Activated CD8-positive, alpha-beta T cell treated with anti-CD3 and anti-CD28 coated beads, Interleukin-2, amount 10 ng/mL, durations not matched to agents 7 days and 5 days (primary cell): ENCODE measurements at regions not wholly inside any gene's neighbourhood (a gene's known extent, or its start where the extent isn't known, plus 50 kb on each side); places are given as distances from the start of the nearest gene placed in this dataset.

ENCODE experiments used
- ATAC-seq: fragments of 150-1000 bp; cut with Tn5 transposase; one replicate; pipeline ENCODE4 v1.10.0; 2021; ENCODE audit warnings: moderate library complexity
- CTCF ChIA-PET: fragments of 350-600 bp; sonication (Branson Sonifier 250); formaldehyde crosslinking; loops from one replicate; lab custom pipeline; 2021; ENCODE audit warnings: antibody characterized with exemption; lab: Charles Lee
- POLR2A ChIA-PET: fragments of 350-600 bp; sonication (Branson Sonifier 250); formaldehyde crosslinking; loops from one replicate; lab custom pipeline; 2021; ENCODE audit warnings: antibody characterized with exemption; lab: Charles Lee
- DNase-seq: peaks from one replicate; pipeline ENCODE4 v3.0.0-alpha.2; 2020
- H3K27ac Mint-ChIP-seq: one replicate; pipeline ENCODE4 v1.8.0; 2021; ENCODE audit warnings: mild to moderate bottlenecking, mixed read lengths
- H3K27me3 Mint-ChIP-seq: one replicate; pipeline ENCODE4 v1.8.0; 2021; ENCODE audit warnings: low read depth, mixed read lengths
- H3K36me3 Mint-ChIP-seq: one replicate; pipeline ENCODE4 v1.8.0; 2021; ENCODE audit warnings: low read depth, mixed read lengths
- H3K4me1 Mint-ChIP-seq: one replicate; pipeline ENCODE4 v1.8.0; 2021; ENCODE audit warnings: low read depth, mixed read lengths
- H3K4me3 Mint-ChIP-seq: one replicate; pipeline ENCODE4 v1.8.0; 2021; ENCODE audit warnings: mild to moderate bottlenecking, mixed read lengths
- H3K9me3 Mint-ChIP-seq: one replicate; pipeline ENCODE4 v1.8.0; 2022; ENCODE audit warnings: mixed read lengths; ENCODE audit not compliant: insufficient read depth

DNA sequence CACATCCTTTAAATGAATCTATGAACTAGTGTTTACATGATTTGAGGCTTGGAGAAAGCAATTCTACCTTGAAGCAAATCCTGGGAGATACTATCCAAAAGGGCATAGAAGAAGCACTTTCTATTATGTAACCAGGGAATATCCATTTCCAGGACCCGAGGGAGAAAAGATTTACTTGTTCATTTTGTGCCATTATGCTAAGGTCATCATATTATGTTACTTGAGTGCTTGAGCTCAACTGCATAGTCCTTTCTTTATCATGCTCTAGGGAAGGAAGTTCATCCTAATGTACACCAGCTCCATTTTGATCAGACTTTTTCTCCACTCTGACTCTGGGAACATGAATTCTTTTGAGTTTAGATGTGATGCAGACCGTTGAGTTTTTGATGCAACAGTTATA is 188.6 kb upstream of the SNX7 start:
- no peak for DNase-seq
- Mint-ChIP-seq H3K4me1 (no peaks in the 10 kb centered on the region), H3K27me3 (peaks cover 2% of the 10 kb centered on the region), H3K36me3 (no peaks in the 10 kb centered on the region), H3K4me3 (no peak overlapping the region), H3K27ac (no peak overlapping the region), H3K9me3 (no peaks in the 10 kb centered on the region)
- CTCF ChIA-PET, result no interaction called here
- POLR2A ChIA-PET, result no interaction called here
- ATAC-seq, result no peak

DNA sequence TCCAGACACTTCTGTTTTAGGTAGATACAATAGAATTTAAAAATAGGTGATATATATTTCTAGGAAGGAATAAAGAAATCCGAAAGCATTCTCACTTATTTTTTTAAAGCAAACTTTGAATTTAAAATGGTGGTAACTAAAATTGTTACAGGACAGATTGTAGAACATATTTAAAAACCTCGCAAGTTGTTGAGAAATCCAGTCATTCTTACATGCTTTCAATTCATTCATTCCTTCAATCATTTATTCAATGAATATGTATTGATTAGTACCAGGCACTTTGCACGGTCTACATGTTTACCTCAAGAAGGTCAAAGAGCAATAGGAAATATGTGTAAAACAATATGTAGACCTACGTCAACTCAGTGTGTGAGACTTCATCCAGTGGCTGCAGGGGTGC is 189.9 kb upstream of the SNX7 start:
- peaks cover 2% of the 10 kb centered on the region for H3K27me3 Mint-ChIP-seq
- H3K27ac Mint-ChIP-seq, result no peak overlapping the region
- ChIA-PET CTCF (no interaction called here), POLR2A (no interaction called here)
- no peak overlapping the region for H3K4me3 Mint-ChIP-seq
- DNase-seq (no peak), ATAC-seq (no peak)
- no peaks in the 10 kb centered on the region for H3K36me3 Mint-ChIP-seq
- no peaks in the 10 kb centered on the region for H3K4me1 Mint-ChIP-seq
- no peaks in the 10 kb centered on the region for H3K9me3 Mint-ChIP-seq

DNA sequence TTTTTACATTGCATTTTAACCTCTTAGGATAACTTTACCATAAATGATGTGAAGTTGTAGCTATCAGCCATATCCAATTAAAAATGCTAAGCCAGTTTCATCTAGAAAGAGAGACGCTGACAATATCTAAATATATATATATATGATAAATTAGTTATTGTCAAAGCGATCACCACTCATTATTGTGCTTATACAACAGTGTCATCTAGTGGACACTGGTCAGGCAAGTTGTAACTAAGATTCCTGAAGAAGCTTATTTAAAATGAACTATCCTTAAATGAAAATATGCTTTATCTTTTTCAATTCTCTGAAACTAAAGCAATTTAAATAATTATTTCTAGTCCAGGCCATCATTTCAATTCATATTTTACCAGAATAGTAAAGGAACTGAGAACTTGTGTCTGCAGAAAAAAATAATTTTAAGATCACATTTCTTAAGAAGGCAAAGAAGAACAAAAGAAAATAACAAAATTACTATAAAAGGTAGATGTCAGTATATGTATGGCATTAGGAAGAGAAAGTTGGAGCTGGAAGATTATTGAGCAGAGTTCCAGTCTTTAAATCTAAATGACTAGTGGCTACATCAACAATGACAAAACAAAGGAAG is 193.3 kb upstream of the SNX7 start:
- H3K27ac Mint-ChIP-seq, result no peak overlapping the region
- CTCF ChIA-PET, result interaction anchor here (0.6 to 1.4 kb wide), 8 partner anchors 9 to 420 kb away, joined by 3 to 5 read pairs (median 3); no protein-coding TSS in a partner anchor
- H3K9me3 Mint-ChIP-seq, result no peaks in the 10 kb centered on the region
- DNase-seq, result peak; percentile 24
- no peak for ATAC-seq
- no peaks in the 10 kb centered on the region for H3K36me3 Mint-ChIP-seq
- H3K27me3 Mint-ChIP-seq, result peaks cover 4% of the 10 kb centered on the region
- POLR2A ChIA-PET, result no interaction called here
- H3K4me1 Mint-ChIP-seq, result no peaks in the 10 kb centered on the region
- no peak overlapping the region for H3K4me3 Mint-ChIP-seq

DNA sequence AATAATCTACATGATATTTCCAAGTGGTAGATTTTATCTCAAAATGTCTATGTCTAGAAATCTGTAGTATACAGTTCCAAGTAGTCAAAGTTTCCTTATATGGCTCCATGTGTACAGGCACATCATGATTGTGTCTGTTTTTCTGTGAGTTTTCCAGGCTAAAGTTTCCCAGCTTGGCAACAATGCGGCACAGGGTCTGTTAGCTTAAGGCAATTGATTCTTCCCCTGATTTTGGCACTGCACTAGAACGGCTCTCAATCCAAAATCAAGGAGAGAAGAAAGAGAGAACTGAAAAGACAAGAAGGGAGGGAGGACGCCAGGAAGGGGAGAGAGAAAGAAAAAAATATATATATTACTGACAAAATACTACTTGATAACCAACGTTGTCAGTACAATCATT is 193.9 kb upstream of the SNX7 start:
- no peaks in the 10 kb centered on the region for H3K4me1 Mint-ChIP-seq
- CTCF ChIA-PET, result interaction anchor here (0.9 to 1.4 kb wide), 3 partner anchors 9 to 414 kb away, joined by 3 to 5 read pairs (median 4); no protein-coding TSS in a partner anchor

DNA sequence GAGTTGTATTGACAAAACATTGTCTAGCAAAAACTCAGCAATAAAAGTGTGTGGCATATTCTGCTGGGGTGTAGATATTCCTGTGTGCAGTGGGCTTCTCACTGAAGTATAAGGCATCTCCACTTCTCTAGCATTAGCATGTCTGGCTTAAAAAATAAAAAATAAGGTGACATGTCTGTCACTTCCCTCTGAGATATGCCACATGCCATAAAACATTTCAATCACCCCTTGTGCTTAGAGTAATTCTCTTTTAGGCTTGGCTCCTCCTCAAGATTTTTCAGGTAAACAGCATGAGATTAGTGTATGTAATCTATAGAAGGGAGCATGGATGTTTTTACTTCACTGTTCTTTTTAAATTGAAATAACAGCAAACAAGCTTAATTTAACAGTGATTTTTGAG is 194.4 kb upstream of the SNX7 start:
- no peaks in the 10 kb centered on the region for H3K36me3 Mint-ChIP-seq
- DNase-seq (no peak), ATAC-seq (no peak)
- peaks cover 4% of the 10 kb centered on the region for H3K27me3 Mint-ChIP-seq
- ChIA-PET POLR2A (no interaction called here), CTCF (interaction anchor here (1.3 kb wide), 1 partner anchor 8 kb away, joined by 4 read pairs; no protein-coding TSS in a partner anchor)
- H3K4me1 Mint-ChIP-seq, result no peaks in the 10 kb centered on the region
- no peak overlapping the region for H3K27ac Mint-ChIP-seq
- H3K9me3 Mint-ChIP-seq, result no peaks in the 10 kb centered on the region
- no peak overlapping the region for H3K4me3 Mint-ChIP-seq

More for the DNA sequence above, 193.9 kb upstream of the SNX7 start:
- Mint-ChIP-seq H3K27ac (no peak overlapping the region), H3K36me3 (no peaks in the 10 kb centered on the region), H3K27me3 (peaks cover 4% of the 10 kb centered on the region), H3K9me3 (no peaks in the 10 kb centered on the region), H3K4me3 (no peak overlapping the region)
- DNase-seq (no peak), ATAC-seq (no peak)
- POLR2A ChIA-PET, result no interaction called here

DNA sequence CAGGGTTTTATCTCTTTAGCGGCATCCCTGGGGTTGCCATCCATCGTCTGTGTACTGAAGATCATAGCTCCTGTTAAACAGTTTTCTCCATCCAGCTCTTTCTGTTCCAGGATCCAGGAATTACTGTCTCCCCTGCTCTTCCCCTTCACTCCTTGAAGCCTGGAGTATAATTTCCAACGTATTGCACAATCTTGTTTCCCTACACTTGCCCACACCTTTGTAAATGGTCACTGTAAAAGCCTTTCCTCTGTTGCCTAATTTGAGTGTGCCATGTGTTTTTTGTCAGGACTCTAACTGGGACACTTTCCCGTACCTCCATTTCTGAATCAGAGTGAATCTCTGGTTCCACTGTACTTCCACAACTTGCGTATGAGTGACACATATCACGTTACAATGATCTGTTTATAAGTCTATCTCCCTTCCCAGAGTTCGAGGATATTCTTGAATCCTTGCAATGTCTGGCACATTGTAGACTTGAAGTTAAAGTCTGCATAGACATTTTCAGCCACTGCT is 199.6 kb upstream of the SNX7 start:
- ATAC-seq, result no peak
- Mint-ChIP-seq H3K27me3 (peaks cover 2% of the 10 kb centered on the region), H3K4me1 (no peaks in the 10 kb centered on the region), H3K36me3 (no peaks in the 10 kb centered on the region), H3K4me3 (no peak overlapping the region), H3K9me3 (no peaks in the 10 kb centered on the region), H3K27ac (no peak overlapping the region)
- DNase-seq, result no peak
- CTCF ChIA-PET, result no interaction called here
- POLR2A ChIA-PET, result no interaction called here

DNA sequence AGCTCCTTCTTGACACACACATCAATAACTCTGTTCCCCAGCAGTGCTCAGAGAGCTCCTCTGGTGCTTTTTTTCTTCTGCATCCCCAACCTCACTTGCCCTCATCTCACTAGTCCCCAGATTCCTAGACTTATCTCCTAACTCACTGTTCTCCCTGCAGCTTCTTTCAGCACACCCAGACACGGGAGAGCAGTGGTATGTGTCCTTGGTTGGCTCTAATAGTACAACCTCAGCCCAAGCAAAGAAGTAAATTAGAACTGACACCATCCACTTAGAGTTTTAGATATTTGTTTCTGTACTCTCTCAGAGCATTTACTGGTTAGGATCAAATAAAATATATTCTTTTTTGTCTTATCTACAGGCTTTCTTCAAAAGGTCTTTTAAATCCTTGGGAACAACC is 201.4 kb upstream of the SNX7 start:
- Mint-ChIP-seq H3K36me3 (no peaks in the 10 kb centered on the region), H3K4me3 (no peak overlapping the region), H3K9me3 (no peaks in the 10 kb centered on the region), H3K27me3 (peaks cover 2% of the 10 kb centered on the region), H3K27ac (no peak overlapping the region), H3K4me1 (no peaks in the 10 kb centered on the region)
- CTCF ChIA-PET, result no interaction called here
- POLR2A ChIA-PET, result interaction anchor here (0.6 kb wide), 1 partner anchor 25 kb away, joined by 3 read pairs; no protein-coding TSS in a partner anchor
- ATAC-seq (no peak), DNase-seq (no peak)

DNA sequence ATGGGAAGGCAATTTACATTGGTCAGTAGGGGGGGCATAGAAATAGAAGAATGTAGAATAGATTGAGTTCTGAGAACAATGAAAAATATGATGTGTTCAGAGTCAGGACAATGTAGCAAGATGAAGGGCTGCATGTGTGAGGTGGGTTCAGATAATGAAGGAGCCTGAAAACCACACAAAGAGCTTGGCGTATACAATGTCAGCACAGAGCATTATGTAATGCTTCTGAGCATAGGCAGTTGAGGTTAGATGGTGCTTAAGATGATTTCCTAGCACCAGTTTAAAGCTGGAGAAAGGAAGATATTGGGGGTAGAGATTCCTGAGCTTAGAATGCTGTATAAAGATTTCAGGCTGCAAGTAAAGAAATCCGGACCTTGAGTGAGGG is 202.0 kb upstream of the SNX7 start:
- CTCF ChIA-PET, result interaction anchor here (1.7 kb wide), 1 partner anchor 8 kb away, joined by 4 read pairs; no protein-coding TSS in a partner anchor
- DNase-seq (no peak), ATAC-seq (no peak)
- Mint-ChIP-seq H3K27ac (no peak overlapping the region), H3K36me3 (no peaks in the 10 kb centered on the region), H3K9me3 (no peaks in the 10 kb centered on the region), H3K4me3 (no peak overlapping the region), H3K27me3 (peaks cover 2% of the 10 kb centered on the region), H3K4me1 (no peaks in the 10 kb centered on the region)
- POLR2A ChIA-PET, result interaction anchor here (0.6 kb wide), 1 partner anchor 26 kb away, joined by 3 read pairs; no protein-coding TSS in a partner anchor

DNA sequence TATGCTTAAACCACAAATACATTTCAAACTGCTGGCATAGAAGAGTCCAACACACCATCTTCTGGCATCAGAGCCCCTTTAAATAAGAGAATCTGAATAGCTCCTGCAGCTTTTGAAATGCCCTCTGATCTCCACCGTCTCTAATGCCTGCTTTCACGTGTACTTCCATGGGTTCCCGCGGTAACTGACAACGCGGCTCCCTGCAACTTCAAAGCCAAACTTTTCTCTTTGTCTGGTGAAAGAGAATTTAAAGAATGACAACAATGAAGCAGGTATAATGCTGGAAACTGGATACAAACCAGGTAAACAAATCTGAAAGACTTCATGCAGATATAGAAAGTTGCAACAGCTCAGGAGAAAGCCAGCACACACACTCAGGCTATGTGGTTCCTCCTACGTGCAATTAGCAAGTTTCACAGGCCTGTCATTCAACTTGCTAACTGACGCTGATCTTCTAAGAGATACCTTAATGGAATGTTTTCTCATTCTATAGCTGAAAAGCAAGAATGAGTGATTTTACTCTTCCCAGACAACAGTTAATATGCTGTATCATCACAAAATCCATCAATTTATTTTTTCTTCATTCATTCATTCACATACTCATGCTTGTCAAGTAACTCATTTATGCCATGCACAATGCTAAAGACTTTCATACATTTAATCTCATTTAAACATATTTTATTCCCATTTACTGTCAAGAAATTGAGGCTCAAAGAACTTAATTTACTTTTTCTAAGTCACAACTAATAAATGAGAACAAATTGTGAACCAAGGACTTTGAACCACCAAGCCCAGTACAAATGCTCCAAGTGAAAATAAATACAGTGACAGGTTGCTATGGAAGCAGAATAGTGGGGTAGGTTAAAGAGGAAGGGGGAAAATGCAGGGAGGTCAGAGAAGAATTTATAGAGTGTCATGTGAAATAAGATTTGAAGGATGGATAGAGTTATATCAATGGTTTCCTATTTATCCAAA is 202.7 kb upstream of the SNX7 start:
- H3K4me1 Mint-ChIP-seq, result no peaks in the 10 kb centered on the region
- no peaks in the 10 kb centered on the region for H3K9me3 Mint-ChIP-seq
- no peaks in the 10 kb centered on the region for H3K36me3 Mint-ChIP-seq
- DNase-seq (no peak), ATAC-seq (no peak)
- H3K4me3 Mint-ChIP-seq, result no peak overlapping the region
- no peak overlapping the region for H3K27ac Mint-ChIP-seq
- peaks cover 2% of the 10 kb centered on the region for H3K27me3 Mint-ChIP-seq
- ChIA-PET POLR2A (no interaction called here), CTCF (interaction anchor here (1.7 kb wide), 1 partner anchor 9 kb away, joined by 4 read pairs; no protein-coding TSS in a partner anchor)

DNA sequence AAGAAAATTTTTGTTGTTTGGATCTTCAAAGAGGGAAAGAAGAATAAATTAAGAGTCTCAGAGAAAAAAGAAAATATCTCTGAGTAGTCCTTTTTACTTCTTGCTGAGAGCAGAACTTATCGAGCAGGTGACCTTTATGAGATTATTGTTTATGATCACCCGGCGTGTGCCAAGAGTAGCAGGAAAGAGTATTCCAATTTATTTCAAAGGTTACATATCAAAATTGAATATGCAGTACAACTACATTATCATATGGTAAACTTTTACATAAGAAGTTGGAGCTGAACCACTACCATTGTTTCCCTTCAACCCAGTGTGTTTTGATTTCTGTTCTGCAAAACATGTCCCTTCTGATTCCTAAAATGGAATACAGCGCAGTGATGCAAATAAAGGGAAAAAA is 204.3 kb upstream of the SNX7 start:
- Mint-ChIP-seq H3K9me3 (no peaks in the 10 kb centered on the region), H3K27ac (no peak overlapping the region), H3K27me3 (peaks cover 2% of the 10 kb centered on the region), H3K4me3 (no peak overlapping the region), H3K4me1 (no peaks in the 10 kb centered on the region), H3K36me3 (no peaks in the 10 kb centered on the region)
- ChIA-PET CTCF (no interaction called here), POLR2A (no interaction called here)
- no peak for DNase-seq
- no peak for ATAC-seq

DNA sequence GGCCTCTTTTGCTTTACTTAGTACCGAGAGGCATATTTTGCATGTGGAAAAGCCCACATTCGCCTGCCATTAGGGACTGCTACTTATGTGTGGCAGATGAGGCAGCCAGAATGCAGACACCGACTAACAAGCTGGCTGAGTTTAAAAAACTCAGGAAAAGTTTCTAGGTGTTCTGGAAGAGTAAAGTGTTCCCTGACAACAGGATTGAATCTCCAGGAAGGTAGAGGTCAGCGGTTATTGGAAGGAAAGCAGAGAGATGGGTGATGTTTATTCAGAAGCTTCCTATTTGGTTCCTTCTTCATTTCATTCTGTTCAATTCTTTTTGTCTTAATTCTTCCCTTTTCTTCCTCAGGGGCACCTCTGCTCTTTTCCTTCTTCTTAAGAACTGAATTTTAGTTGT is 206.9 kb upstream of the SNX7 start:
- ChIA-PET POLR2A (no interaction called here), CTCF (no interaction called here)
- no peak overlapping the region for H3K27ac Mint-ChIP-seq
- DNase-seq (no peak), ATAC-seq (no peak)
- no peaks in the 10 kb centered on the region for H3K36me3 Mint-ChIP-seq
- no peak overlapping the region for H3K4me3 Mint-ChIP-seq
- H3K9me3 Mint-ChIP-seq, result no peaks in the 10 kb centered on the region
- no peaks in the 10 kb centered on the region for H3K4me1 Mint-ChIP-seq
- H3K27me3 Mint-ChIP-seq, result peaks cover 2% of the 10 kb centered on the region

DNA sequence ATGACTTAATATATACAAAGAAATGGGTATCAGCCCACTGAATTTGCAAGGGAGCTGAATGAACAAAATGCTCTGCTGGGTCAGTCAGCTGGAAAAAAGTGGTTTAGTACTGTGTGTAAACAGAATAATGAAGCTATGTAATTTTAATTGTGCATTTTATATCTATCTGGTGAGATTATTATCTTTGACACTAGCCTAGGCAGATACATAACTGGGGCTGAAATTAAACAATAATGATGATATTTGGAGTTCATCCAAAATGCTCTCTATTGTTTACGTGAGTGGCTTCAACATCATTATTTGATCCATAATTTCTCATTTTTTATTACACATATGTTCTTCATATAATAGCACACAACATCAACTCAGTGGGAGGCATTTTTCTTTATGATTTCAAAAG is 208.5 kb upstream of the SNX7 start:
- ChIA-PET POLR2A (no interaction called here), CTCF (no interaction called here)
- no peaks in the 10 kb centered on the region for H3K4me1 Mint-ChIP-seq
- no peak overlapping the region for H3K27ac Mint-ChIP-seq
- H3K4me3 Mint-ChIP-seq, result no peak overlapping the region
- H3K27me3 Mint-ChIP-seq, result peaks cover 2% of the 10 kb centered on the region
- ATAC-seq, result no peak
- no peaks in the 10 kb centered on the region for H3K9me3 Mint-ChIP-seq
- DNase-seq, result no peak
- no peaks in the 10 kb centered on the region for H3K36me3 Mint-ChIP-seq
